ENCODE measurements at regions not wholly inside any gene's neighbourhood (a gene's known extent, or its start where the extent isn't known, plus 50 kb on each side); places are given as distances from the start of the nearest gene placed in this dataset.

- in situ Hi-C loops (cut with HindIII; ENCODE audit: low pct_unique_long_range_greater_than_20kb, low sequenced_read_pairs) = no loop called here
- DNase-seq (ENCODE audit: low read depth, low spot score) = no peak
Observed at GRCh38 chr1:208542309-208542708, 298.1 kb upstream of the PLXNA2 start.

DNA sequence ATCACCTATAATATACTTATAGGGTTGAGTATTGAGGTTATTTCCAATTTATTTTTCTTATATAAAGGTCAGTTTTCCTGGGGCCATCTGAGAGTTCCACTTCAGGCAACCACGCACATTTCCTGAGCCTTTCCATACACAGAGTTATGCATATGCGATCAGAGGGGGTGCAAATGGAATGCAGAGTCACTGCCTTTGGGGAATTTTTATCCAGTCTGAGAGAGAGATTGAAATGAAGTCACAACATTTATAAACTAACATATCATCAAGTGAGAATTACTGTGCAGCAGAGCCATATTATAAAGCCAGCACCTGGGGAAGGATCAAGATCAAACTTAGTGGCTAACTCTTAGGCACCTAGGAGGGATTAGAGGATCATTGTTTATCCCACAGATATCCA lies 299.9 kb upstream of the PLXNA2 start:
- in situ Hi-C loops (cut with HindIII; ENCODE audit: low pct_unique_long_range_greater_than_20kb, low sequenced_read_pairs) = no loop called here
- DNase-seq (ENCODE audit: low read depth, low spot score) = no peak

- in situ Hi-C loops (cut with HindIII; ENCODE audit: low pct_unique_long_range_greater_than_20kb, low sequenced_read_pairs) = no loop called here
- DNase-seq (ENCODE audit: low read depth, low spot score) = no peak
Observed at GRCh38 chr1:208544794-208545193, 300.6 kb upstream of the PLXNA2 start.

- in situ Hi-C loops (cut with HindIII; ENCODE audit: low pct_unique_long_range_greater_than_20kb, low sequenced_read_pairs) = no loop called here
- DNase-seq (ENCODE audit: low read depth, low spot score) = no peak
Observed at GRCh38 chr1:208551024-208551423, 306.8 kb upstream of the PLXNA2 start.

DNA sequence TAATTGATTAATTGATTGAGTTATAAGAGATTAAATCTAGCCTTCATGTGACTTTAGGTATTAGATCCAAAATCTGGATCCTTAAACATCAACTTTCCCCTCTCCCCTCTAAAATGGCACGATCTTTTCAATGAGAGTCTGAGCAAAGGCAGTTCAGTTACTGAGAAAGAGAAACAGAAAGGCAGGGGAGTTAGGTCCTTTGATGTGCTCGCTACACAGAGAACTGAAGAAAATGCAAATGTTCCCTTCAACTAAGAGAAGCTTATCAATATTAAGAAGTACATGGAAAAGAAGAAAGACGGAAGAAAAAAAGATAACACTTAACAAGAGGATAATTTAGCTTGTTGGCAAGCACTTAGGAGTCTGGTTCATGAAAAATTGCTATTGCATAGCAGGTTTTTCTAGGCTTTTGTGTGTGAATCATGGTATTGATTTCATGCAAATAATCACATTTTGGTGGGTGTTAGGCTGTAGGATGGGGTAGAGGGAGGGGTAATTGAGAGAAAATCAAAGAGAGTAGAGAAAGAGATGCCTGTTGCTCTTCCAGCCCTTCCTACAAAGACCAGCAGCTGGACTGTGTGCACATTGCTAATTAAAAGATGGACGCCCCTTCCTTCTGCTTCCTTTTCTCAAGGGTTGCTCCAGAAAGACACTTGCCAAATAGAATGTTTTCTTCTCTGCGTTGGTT lies 307.6 kb upstream of the PLXNA2 start:
- DNase-seq (ENCODE audit: low read depth, low spot score) = no peak
- in situ Hi-C loops (cut with HindIII; ENCODE audit: low pct_unique_long_range_greater_than_20kb, low sequenced_read_pairs) = no loop called here

GRCh38 chr1:208552928-208553327 lies 308.7 kb upstream of the PLXNA2 start:
- in situ Hi-C loops (cut with HindIII; ENCODE audit: low pct_unique_long_range_greater_than_20kb, low sequenced_read_pairs) = no loop called here
- DNase-seq (ENCODE audit: low read depth, low spot score) = no peak

- no peak for DNase-seq (ENCODE audit: low read depth, low spot score)
- in situ Hi-C loops (cut with HindIII; ENCODE audit: low pct_unique_long_range_greater_than_20kb, low sequenced_read_pairs) = no loop called here
Observed at GRCh38 chr1:208556461-208556860, 312.3 kb upstream of the PLXNA2 start.

DNA sequence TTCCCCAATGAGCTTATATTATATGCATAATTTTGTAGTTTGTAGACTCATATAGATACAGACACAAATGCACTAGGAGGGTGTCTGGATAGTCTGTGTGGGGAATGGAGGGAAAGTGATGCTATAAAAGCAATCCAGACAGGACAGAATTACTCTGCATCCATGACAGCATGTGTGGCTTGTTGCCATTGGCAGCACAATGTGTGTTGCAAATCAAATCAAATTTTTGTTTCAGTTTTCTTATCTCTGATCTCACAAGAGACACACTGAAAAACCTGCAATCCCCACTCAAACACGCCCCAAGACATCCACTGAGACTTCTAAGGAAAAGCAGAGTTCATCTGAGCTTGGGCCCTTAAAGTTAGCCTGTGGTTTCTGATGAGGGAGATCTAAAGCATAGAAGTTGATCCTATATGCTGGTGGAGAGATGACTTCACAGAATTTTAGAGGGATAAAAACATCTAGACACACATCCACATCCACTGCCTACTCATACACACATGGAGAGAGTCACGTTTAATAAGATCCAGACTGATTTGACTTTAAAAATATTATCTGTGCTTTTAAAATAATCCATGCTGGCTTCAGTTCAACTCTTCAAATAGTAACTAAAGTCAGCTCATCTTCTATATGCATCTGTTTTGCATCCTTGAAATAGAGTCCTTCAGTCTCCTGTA lies 313.0 kb upstream of the PLXNA2 start:
- in situ Hi-C loops (cut with HindIII; ENCODE audit: low pct_unique_long_range_greater_than_20kb, low sequenced_read_pairs) = no loop called here
- DNase-seq (ENCODE audit: low read depth, low spot score) = no peak

- in situ Hi-C loops (cut with HindIII; ENCODE audit: low pct_unique_long_range_greater_than_20kb, low sequenced_read_pairs) = no loop called here
- no peak for DNase-seq (ENCODE audit: low read depth, low spot score)
Observed at GRCh38 chr1:208557723-208558094, 313.5 kb upstream of the PLXNA2 start.

GRCh38 chr1:208559597-208560329 lies 315.6 kb upstream of the PLXNA2 start:
- in situ Hi-C loops (cut with HindIII; ENCODE audit: low pct_unique_long_range_greater_than_20kb, low sequenced_read_pairs) = no loop called here
- no peak for DNase-seq (ENCODE audit: low read depth, low spot score)

DNA sequence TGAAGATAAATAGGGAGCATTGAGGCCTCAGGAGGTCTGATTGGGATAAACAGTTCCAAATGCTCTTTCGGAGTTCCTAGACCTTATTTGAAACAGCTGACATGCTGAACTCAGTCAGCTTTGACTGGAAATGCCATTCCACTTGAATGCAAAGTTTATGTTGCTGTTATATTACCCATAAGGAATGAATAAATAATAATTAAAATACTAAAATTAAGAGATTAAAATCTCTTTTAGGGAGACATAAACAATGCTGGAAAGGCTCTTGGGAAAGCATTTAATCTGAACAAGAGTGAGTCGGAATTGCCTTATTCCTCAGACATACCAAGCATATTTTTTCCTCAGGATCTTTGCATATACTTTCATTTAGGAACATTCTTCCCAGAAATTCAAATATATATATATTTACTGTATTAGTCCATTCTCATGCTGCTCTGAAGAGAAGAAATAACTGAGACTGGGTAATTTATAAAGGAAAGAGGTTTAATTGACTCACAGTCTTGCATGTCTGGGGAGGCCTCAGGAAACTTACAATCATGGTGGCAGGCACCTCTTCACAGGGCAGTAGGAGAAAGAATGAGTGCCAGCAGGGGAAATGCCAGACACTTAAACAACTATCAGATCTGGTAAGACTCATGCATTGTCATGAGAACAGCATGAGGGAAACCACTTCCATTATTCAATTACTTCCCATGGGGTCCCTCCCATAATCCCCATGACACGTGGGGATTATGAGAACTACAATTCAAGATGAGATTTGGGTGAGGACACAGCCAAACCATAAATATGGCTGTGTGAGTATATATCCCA lies 318.2 kb upstream of the PLXNA2 start:
- in situ Hi-C loops (cut with HindIII; ENCODE audit: low pct_unique_long_range_greater_than_20kb, low sequenced_read_pairs) = no loop called here
- no peak for DNase-seq (ENCODE audit: low read depth, low spot score)

GRCh38 chr1:208564466-208564865 lies 320.3 kb upstream of the PLXNA2 start:
- DNase-seq (ENCODE audit: low read depth, low spot score) = no peak
- in situ Hi-C loops (cut with HindIII; ENCODE audit: low pct_unique_long_range_greater_than_20kb, low sequenced_read_pairs) = no loop called here

DNA sequence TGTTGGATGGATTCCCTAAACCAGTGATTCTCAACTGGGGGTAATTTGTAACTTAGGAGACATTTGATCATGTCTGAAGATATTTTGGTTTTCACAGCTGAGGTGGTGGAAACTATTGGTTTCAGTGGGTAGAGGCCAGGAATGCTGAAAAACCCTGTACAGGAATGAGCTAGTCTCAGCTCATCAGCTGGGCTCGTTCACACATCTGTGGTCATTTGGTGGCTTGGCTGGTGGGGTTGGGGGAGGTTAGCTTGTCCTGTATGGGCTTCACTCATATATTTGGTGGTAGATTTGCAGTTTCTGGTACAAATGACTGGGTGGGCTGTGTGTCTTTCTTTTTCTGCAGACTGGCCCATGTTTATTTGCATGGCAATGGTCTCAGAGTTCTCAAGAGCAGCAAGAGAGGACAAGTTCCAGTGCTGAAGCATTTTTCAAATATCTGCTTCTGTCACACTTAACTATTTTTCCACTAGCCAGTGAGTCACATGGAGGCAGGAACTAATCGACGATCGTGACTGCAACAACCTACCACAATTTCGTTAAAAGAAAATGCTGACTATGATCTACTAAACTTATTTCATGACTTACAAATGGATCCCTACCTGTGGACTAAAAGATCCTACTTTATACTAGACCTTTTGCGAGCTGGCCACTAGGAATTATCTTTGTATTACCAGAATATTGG lies 321.7 kb upstream of the PLXNA2 start:
- DNase-seq (ENCODE audit: low read depth, low spot score) = no peak
- in situ Hi-C loops (cut with HindIII; ENCODE audit: low pct_unique_long_range_greater_than_20kb, low sequenced_read_pairs) = no loop called here

DNA sequence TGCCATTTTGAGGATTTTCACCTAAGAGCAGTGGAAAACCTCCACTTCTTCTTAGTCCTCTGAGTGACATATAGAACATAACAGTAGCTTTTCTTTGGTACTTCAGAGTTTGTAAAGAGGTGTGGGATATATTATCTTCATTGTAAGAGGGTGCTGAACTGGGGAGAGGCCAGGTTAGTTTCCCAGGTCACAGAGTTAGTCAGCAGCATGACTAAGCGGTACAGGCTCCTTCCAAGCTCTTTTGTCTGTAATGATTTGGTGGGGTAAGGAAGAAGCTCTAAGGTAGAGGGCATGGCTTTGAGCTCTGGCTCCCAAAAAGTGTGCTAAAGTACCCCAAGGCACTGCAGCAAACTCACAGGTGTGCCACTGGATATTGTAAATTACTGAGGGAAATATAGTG lies 325.0 kb upstream of the PLXNA2 start:
- DNase-seq (ENCODE audit: low read depth, low spot score) = no peak
- in situ Hi-C loops (cut with HindIII; ENCODE audit: low pct_unique_long_range_greater_than_20kb, low sequenced_read_pairs) = no loop called here

GRCh38 chr1:208570362-208570761 lies 326.2 kb upstream of the PLXNA2 start:
- no peak for DNase-seq (ENCODE audit: low read depth, low spot score)
- in situ Hi-C loops (cut with HindIII; ENCODE audit: low pct_unique_long_range_greater_than_20kb, low sequenced_read_pairs) = no loop called here

- no peak for DNase-seq (ENCODE audit: low read depth, low spot score)
- in situ Hi-C loops (cut with HindIII; ENCODE audit: low pct_unique_long_range_greater_than_20kb, low sequenced_read_pairs) = no loop called here
Observed at GRCh38 chr1:208576425-208576824, 332.2 kb upstream of the PLXNA2 start.

DNA sequence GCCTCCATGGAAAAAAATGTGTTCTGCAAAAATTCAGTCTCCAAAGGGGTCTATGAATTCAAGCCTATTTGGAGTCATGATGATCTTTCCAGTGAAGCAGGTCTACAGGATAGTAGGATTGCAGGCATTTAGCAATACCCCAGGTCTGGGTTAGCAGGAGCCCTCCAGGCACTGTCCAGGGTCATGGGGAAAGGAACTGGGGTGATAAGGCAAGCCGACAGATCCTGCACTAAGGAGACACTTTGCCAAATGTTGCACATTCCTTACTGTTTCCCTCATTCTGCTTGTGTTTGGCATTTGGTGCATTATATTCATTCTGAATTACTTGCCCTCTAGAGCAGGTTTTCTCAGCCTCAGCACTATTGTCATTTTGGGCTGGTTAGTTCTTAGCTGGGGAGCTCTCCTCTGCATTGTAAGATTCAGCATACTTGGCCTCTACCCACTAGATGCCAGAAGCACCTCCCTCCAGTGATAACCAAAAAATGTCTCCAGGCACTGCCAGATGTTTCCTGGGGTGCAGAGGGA lies 333.3 kb upstream of the PLXNA2 start:
- no peak for DNase-seq (ENCODE audit: low read depth, low spot score)
- in situ Hi-C loops (cut with HindIII; ENCODE audit: low pct_unique_long_range_greater_than_20kb, low sequenced_read_pairs) = no loop called here

All from SK-MEL-5 (cell line).